Mammary epithelial cell (primary cell): ENCODE measurements at regions not wholly inside any gene's neighbourhood (a gene's known extent, or its start where the extent isn't known, plus 50 kb on each side); places are given as distances from the start of the nearest gene placed in this dataset.

Source experiments
- CTCF ChIP-seq, 2 donors: IDR thresholded peaks in 1 of 2; conservative IDR thresholded peaks in 1 of 2; 2 replicates each; pipeline ENCODE4 v1.5.1; 2011 to 2012; ENCODE audit warnings: inconsistent platforms in 2 of 2, low read length in 2 of 2, mild to moderate bottlenecking in 2 of 2, control low read depth in 1 of 2, low read depth in 1 of 2; ENCODE audit not compliant: insufficient read depth in 1 of 2; ENCODE audit errors: extremely low read depth in 1 of 2
- EZH2 ChIP-seq: IDR thresholded peaks from 2 replicates; pipeline ENCODE4 v1.6.1; 2012; ENCODE audit warnings: low read length, inconsistent platforms, borderline replicate concordance

- no peak for TF ChIP-seq CTCF (conservative IDR thresholded peaks at IDR 0.05 in 1 of 2, IDR thresholded peaks at IDR 0.05 in 1 of 2; ENCODE audit: extremely low read depth in 1 of 2, insufficient read depth in 1 of 2, low read depth in 1 of 2, low read length in 2 of 2)
- no peak for TF ChIP-seq EZH2
These were observed 293.5 kb upstream of the CNR1 start for GRCh38 chr6:88459643-88460042.
